Activated naive CD4-positive, alpha-beta T cell treated with anti-CD3 and anti-CD28 coated beads, Interleukin-2, amount 50 U/mL, for 24 hours (primary cell): ENCODE measurements at regions not wholly inside any gene's neighbourhood (a gene's known extent, or its start where the extent isn't known, plus 50 kb on each side); places are given as distances from the start of the nearest gene placed in this dataset.

Source experiments
- H3K27ac Mint-ChIP-seq: one replicate; pipeline ENCODE4 v1.8.0; 2021; ENCODE audit warnings: mild to moderate bottlenecking, mixed read lengths
- H3K27me3 Mint-ChIP-seq: one replicate; pipeline ENCODE4 v1.8.0; 2021; ENCODE audit warnings: mixed read lengths
- H3K36me3 Mint-ChIP-seq: one replicate; pipeline ENCODE4 v1.8.0; 2021; ENCODE audit warnings: mixed read lengths
- H3K4me1 Mint-ChIP-seq: one replicate; pipeline ENCODE4 v1.8.0; 2021; ENCODE audit warnings: mixed read lengths
- H3K4me3 Mint-ChIP-seq: one replicate; pipeline ENCODE4 v1.8.0; 2021; ENCODE audit warnings: mild to moderate bottlenecking, mixed read lengths
- H3K9me3 Mint-ChIP-seq: one replicate; pipeline ENCODE4 v1.8.0; 2021; ENCODE audit warnings: mixed read lengths

GRCh38 chr17:65402513-65403496, 158.6 kb downstream of the AXIN2 start:
- Mint-ChIP-seq H3K27me3 (peaks cover 1% of the 10 kb centered on the region), H3K4me1 (no peaks in the 10 kb centered on the region)

GRCh38 chr17:65401561-65401960, 159.9 kb downstream of the AXIN2 start:
- Mint-ChIP-seq H3K27ac (no peak overlapping the region), H3K36me3 (no peaks in the 10 kb centered on the region), H3K4me3 (no peak overlapping the region), H3K27me3 (peaks cover 1% of the 10 kb centered on the region), H3K9me3 (no peaks in the 10 kb centered on the region), H3K4me1 (no peaks in the 10 kb centered on the region)

More at GRCh38 chr17:65402513-65403496, 158.6 kb downstream of the AXIN2 start:
- Mint-ChIP-seq H3K27ac (no peak overlapping the region), H3K9me3 (no peaks in the 10 kb centered on the region), H3K36me3 (no peaks in the 10 kb centered on the region), H3K4me3 (no peak overlapping the region)

GRCh38 chr17:65400701-65401100, 160.7 kb downstream of the AXIN2 start:
- Mint-ChIP-seq H3K36me3 (no peaks in the 10 kb centered on the region), H3K9me3 (no peaks in the 10 kb centered on the region), H3K4me3 (no peak overlapping the region), H3K4me1 (no peaks in the 10 kb centered on the region), H3K27ac (no peak overlapping the region), H3K27me3 (peaks cover 1% of the 10 kb centered on the region)

GRCh38 chr17:65398040-65398787, 163.2 kb downstream of the AXIN2 start:
- peaks cover 21% of the 10 kb centered on the region for H3K4me1 Mint-ChIP-seq
- H3K27ac Mint-ChIP-seq: no peak overlapping the region
- H3K4me3 Mint-ChIP-seq: no peak overlapping the region
- no peaks in the 10 kb centered on the region for H3K9me3 Mint-ChIP-seq
- H3K36me3 Mint-ChIP-seq: no peaks in the 10 kb centered on the region
- H3K27me3 Mint-ChIP-seq: no peaks in the 10 kb centered on the region

GRCh38 chr17:65395924-65396323, 165.5 kb downstream of the AXIN2 start:
- Mint-ChIP-seq H3K9me3 (no peaks in the 10 kb centered on the region), H3K27ac (no peak overlapping the region), H3K4me1 (peaks cover 24% of the 10 kb centered on the region), H3K27me3 (no peaks in the 10 kb centered on the region), H3K36me3 (no peaks in the 10 kb centered on the region), H3K4me3 (no peak overlapping the region)

GRCh38 chr17:65394811-65395472, 166.5 kb downstream of the AXIN2 start:
- Mint-ChIP-seq H3K27me3 (no peaks in the 10 kb centered on the region), H3K4me3 (no peak overlapping the region), H3K4me1 (peaks cover 24% of the 10 kb centered on the region), H3K36me3 (no peaks in the 10 kb centered on the region), H3K9me3 (no peaks in the 10 kb centered on the region), H3K27ac (no peak overlapping the region)

GRCh38 chr17:65393514-65393913, 167.9 kb downstream of the AXIN2 start:
- no peaks in the 10 kb centered on the region for H3K9me3 Mint-ChIP-seq
- H3K27me3 Mint-ChIP-seq: no peaks in the 10 kb centered on the region
- peak overlapping the region; percentile 14 for H3K27ac Mint-ChIP-seq
- peaks cover 24% of the 10 kb centered on the region for H3K4me1 Mint-ChIP-seq
- no peaks in the 10 kb centered on the region for H3K36me3 Mint-ChIP-seq
- peak overlapping the region; percentile 33 for H3K4me3 Mint-ChIP-seq

GRCh38 chr17:65389949-65390348, 171.5 kb downstream of the AXIN2 start:
- H3K9me3 Mint-ChIP-seq: no peaks in the 10 kb centered on the region
- no peak overlapping the region for H3K27ac Mint-ChIP-seq
- no peaks in the 10 kb centered on the region for H3K27me3 Mint-ChIP-seq
- H3K36me3 Mint-ChIP-seq: no peaks in the 10 kb centered on the region
- peaks cover 18% of the 10 kb centered on the region for H3K4me1 Mint-ChIP-seq
- no peak overlapping the region for H3K4me3 Mint-ChIP-seq

- Mint-ChIP-seq H3K4me3 (no peak overlapping the region), H3K27ac (no peak overlapping the region), H3K4me1 (peaks cover 13% of the 10 kb centered on the region), H3K27me3 (no peaks in the 10 kb centered on the region), H3K36me3 (no peaks in the 10 kb centered on the region), H3K9me3 (no peaks in the 10 kb centered on the region)
These were observed 172.0 kb downstream of the AXIN2 start for GRCh38 chr17:65389426-65389825.

GRCh38 chr17:65388911-65389310, 172.5 kb downstream of the AXIN2 start:
- no peaks in the 10 kb centered on the region for H3K36me3 Mint-ChIP-seq

GRCh38 chr17:65387322-65387721, 174.1 kb downstream of the AXIN2 start:
- H3K4me1 Mint-ChIP-seq: no peaks in the 10 kb centered on the region
- no peaks in the 10 kb centered on the region for H3K27me3 Mint-ChIP-seq
- H3K4me3 Mint-ChIP-seq: no peak overlapping the region
- H3K27ac Mint-ChIP-seq: no peak overlapping the region
- H3K36me3 Mint-ChIP-seq: no peaks in the 10 kb centered on the region
- H3K9me3 Mint-ChIP-seq: no peaks in the 10 kb centered on the region

More at GRCh38 chr17:65388911-65389310, 172.5 kb downstream of the AXIN2 start:
- H3K27me3 Mint-ChIP-seq: no peaks in the 10 kb centered on the region
- peaks cover 10% of the 10 kb centered on the region for H3K4me1 Mint-ChIP-seq
- no peak overlapping the region for H3K27ac Mint-ChIP-seq
- H3K4me3 Mint-ChIP-seq: no peak overlapping the region
- H3K9me3 Mint-ChIP-seq: no peaks in the 10 kb centered on the region

GRCh38 chr17:65385726-65386125, 175.7 kb downstream of the AXIN2 start:
- H3K27me3 Mint-ChIP-seq: no peaks in the 10 kb centered on the region
- no peak overlapping the region for H3K4me3 Mint-ChIP-seq

GRCh38 chr17:65385071-65385470, 176.4 kb downstream of the AXIN2 start:
- peaks cover 4% of the 10 kb centered on the region for H3K9me3 Mint-ChIP-seq
- no peaks in the 10 kb centered on the region for H3K27me3 Mint-ChIP-seq
- H3K27ac Mint-ChIP-seq: no peak overlapping the region
- H3K4me1 Mint-ChIP-seq: no peaks in the 10 kb centered on the region
- no peaks in the 10 kb centered on the region for H3K36me3 Mint-ChIP-seq
- H3K4me3 Mint-ChIP-seq: no peak overlapping the region

More at GRCh38 chr17:65385726-65386125, 175.7 kb downstream of the AXIN2 start:
- Mint-ChIP-seq H3K27ac (no peak overlapping the region), H3K36me3 (no peaks in the 10 kb centered on the region), H3K9me3 (peaks cover under 1% of the 10 kb centered on the region), H3K4me1 (no peaks in the 10 kb centered on the region)

GRCh38 chr17:65381152-65381551, 180.3 kb downstream of the AXIN2 start:
- Mint-ChIP-seq H3K9me3 (peaks cover 4% of the 10 kb centered on the region), H3K27ac (no peak overlapping the region), H3K36me3 (no peaks in the 10 kb centered on the region), H3K27me3 (no peaks in the 10 kb centered on the region), H3K4me3 (no peak overlapping the region), H3K4me1 (no peaks in the 10 kb centered on the region)

- Mint-ChIP-seq H3K27ac (no peak overlapping the region), H3K4me1 (peaks cover 9% of the 10 kb centered on the region), H3K36me3 (peaks cover 2% of the 10 kb centered on the region), H3K9me3 (no peaks in the 10 kb centered on the region), H3K4me3 (no peak overlapping the region), H3K27me3 (peaks cover 7% of the 10 kb centered on the region)
These were observed 186.5 kb downstream of the AXIN2 start for GRCh38 chr17:65374966-65375365.
